GM21786 (cell line): ENCODE measurements at regions not wholly inside any gene's neighbourhood (a gene's known extent, or its start where the extent isn't known, plus 50 kb on each side); places are given as distances from the start of the nearest gene placed in this dataset.
A peak's percentile ranks its signal among the peaks of the same experiment; 100 is the strongest.
"Not testable (repeated sequence)": the region's sequence is repeated elsewhere in the genome, so short reads cannot be mapped to it uniquely, and the experiment has no call there.

Source experiments
- ATAC-seq: cut with Tn5 transposase; IDR thresholded peaks from one replicate; pipeline ENCODE4 v1.9.1; 2021; ENCODE audit not compliant: unreplicated experiment

- no peak for ATAC-seq
Measured at GRCh38 chr7:21304808-21305375, 123.0 kb upstream of the SP4 start.

- no peak for ATAC-seq
Measured at GRCh38 chr7:21305455-21306235, 122.2 kb upstream of the SP4 start.

DNA sequence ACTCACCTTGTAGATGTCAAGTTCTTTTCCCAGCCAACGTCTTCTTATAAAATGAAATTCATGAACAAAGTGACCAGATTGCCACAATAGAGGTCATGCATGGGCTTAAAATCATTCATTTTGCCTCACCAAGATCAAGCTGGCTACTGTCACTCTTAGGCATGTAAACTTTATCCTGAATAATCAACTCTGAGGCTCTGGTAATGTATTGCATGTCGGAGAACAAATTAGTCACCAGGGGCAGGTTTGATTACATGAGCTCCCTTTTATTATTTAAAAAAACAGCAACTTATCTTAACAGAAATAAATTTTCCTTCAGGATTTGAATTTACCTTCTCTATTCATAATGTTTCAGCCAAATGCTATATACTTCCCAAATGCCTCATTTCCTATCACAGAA, 112.9 kb upstream of the SP4 start:
- ATAC-seq: no peak

DNA sequence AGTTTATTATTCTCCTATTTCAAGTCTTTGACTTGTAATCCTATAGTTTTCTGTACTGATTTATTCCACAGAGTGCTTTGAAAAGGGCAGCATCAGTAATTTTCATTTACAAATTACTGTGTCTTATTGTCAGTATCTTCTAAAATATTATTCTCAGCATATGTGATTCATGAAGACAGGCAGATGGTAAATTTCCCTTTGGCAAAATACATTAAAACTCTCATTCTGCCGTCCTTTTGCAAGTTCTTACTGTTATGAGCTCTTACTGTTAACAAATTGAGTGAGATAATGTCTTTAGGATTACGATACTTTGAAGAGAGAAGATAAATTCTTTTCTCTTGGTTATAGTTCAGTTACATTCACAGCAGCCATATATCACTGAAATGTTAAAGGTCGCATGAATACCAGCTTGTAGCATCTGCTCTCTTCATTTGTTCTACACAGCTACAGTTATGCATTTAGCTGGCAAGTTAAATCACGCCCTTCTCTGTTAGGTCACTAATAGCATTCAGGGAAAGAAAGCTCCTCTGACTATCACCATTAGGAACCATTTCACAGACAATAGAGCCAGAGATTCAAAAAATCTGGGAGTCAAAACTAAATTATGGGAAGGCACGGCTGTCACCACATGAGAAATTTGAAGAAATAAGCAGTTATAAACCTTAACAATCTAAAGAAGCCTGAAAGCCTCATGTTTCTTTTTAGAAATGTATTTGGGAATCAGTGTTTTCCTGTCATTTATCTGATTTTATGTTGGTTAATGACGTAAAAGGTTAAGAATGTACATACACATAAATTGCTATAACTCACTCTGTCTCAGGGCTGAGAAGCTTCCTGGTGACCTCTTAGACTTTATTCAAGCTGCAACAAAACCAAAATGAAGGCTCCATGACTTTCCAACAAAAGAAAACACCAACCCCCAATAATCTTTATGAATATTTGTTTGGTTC, 109.6 kb upstream of the SP4 start:
- no peak for ATAC-seq

DNA sequence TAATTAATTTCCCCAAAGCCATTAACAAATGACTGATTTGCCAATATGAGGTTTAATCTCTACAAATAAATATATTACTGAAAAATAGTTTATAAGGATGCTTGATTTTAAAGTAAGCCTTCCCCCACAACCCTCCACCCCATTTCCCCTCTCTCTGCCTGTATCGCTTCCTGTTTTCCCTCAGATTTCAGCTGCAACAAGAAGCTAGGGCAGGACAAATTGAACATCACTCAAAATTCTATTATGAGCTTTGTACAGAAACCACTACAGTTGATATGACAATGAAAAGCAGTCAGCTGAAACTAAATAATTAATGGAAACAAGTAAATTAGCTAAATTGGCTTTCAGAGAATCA, 109.0 kb upstream of the SP4 start:
- no peak for ATAC-seq

GRCh38 chr7:21326241-21326640, 101.6 kb upstream of the SP4 start:
- ATAC-seq: no peak

DNA sequence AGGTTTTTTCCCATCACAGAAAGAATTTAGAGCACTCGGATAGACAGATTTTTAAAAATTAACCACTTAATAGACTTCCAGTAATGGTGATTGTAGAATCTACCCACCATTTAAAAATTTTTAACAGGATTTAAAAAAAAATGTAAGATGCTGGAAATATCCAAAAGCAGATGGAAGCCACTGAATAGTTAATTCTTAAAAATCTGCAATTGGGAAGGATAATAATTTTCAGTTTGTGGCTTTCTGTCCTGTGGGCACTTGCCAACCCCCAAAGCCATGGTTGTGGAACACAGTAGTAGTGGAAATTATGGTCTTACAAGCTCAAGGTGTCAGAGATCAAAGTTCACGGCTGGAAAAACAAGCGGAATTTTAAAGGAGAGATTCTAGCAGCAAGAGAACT, 101.0 kb upstream of the SP4 start:
- ATAC-seq: no peak

DNA sequence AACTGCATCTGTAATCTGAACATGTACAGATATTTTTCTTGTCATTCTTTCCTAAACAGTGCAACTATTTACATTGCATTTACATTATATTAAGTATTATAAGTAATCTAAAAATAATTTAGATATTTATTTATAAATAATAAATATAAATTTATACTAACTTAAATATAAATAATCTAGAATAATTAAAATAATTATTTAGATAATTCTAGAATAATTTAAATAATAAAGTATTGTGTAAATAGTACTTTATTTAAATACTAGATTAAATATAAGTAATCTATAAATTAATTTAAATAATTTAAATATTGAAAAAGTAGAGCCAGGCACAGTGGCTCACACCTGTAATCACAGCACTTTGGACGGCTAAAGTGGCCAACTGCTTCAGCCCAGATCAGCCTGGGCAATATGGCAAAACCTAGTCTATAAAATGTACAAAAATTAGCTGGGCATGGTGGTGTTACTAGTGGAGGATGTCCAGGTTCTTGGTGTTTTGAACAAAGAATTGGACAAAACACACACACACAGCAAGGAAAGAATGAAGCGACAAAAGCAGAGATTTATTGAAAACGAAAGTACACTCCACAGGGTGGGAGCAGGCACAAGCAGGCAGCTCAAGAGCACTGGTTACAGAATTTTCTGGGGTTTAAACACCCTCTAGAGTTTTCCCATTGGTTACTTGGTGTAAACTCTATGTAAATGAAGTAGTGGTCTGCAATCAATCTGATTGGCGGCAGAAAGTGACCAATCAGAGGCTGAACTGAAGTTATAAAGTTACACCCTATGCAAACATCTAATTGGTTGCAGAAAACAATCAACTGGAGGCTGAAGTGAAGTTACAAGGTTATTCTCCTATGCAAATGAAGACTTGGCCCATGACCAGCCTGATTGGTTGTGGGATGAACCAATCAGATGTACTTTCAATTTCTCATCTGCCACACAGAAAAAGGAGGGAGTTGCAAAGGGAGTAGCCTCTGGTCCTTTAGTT, 100.2 kb upstream of the SP4 start:
- ATAC-seq: no peak

DNA sequence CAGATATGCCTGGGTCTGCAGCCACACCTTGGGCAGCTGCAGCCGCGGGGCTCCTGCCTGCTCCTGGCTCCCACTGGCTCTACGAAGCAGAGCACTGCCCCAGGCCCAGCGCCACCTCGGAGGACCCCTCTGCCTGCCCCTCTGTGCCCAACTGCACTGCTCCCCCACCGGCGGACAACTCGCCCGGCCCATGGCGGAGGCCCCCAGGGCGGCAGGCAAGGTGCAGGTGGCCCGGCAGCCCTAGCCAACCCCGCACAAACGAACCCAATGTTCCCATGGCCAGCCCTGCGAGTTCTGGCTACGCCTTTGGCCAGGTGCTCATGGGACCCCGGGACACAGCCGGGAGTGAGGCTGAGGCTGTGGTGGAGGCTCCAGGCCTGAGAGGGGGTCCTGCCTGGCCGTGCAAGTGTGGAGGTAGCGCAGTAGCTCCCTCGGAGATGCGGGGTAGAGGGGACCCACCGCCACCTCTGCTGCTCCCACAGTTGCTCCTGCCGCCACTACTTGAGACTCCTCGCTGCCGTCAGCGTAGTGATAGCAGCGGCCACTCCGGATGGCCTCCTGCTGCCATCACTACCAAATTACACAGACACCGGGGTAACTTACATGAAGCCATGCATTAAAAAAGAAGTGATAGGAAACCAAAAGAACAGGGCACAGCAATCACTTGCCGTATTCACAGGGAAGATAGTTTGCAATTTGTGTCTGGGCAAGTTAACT, 97.3 kb upstream of the SP4 start:
- no peak for ATAC-seq

DNA sequence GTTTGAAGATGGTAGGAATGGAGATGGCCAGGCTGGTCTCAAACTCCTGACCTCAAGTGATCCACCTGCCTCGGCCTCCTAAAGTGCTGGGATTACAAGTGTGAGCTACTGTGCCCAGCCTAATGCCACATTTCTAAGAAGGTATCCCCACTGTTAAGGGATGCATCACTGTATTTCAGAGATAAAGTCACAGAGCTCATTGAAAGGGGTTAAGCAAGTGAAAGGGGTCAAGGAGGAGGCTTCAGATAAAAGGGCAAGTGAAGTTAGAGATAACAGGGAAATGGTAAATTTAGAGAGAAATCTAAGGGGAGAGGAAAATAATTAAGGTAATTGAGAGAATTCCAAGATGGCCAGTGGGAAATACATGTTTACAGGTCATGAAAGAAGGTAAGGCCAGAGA, 93.0 kb upstream of the SP4 start:
- no peak for ATAC-seq

GRCh38 chr7:21336743-21337142, 91.1 kb upstream of the SP4 start:
- no peak for ATAC-seq

DNA sequence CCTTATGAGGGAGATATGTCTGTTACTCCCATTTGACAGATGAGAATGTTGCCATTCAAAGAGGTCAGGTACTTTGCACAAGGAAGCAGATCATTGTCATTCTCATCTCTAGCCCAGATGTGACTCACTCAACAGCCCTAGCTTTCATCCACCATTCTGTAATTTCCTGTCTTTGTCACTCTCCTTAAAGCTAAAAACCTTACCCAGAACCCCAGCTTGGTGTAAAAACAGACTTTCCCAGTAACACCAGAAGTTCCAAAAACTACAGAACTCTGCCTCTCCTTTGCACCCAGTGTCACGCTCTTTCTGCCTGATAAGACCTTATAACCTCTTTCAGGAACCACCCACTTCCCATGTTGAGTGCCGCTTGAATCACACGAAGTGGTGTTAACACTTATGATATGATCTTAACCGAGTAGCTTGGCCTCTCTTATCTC, 89.1 kb upstream of the SP4 start:
- ATAC-seq: no peak

GRCh38 chr7:21344900-21345299, 83.0 kb upstream of the SP4 start:
- not testable (repeated sequence) for ATAC-seq

DNA sequence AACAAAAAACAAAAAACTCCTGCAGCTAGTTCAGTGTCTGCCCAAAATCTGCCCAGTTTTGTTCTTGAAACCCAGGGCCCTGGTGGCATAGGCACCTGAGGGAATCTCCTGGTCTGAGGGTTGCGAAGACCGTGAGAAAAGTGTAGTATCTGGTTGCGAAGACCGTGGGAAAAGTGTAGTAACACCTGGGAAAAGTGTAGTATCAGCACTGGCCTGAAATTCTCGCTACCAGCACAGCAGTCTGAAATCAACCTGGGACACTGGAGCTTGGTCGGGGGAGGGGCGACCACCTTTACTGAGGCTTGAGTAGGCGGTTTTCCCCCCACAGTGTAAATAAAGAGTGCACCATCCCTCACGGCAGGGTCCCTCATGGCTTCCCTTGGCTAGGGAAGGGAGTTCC, 82.5 kb upstream of the SP4 start:
- peak; percentile 80 for ATAC-seq

GRCh38 chr7:21346297-21346696, 81.6 kb upstream of the SP4 start:
- no peak for ATAC-seq

- ATAC-seq: peak; percentile 78
Measured at GRCh38 chr7:21352540-21353387, 75.1 kb upstream of the SP4 start.

- no peak for ATAC-seq
Measured at GRCh38 chr7:21353388-21353780, 74.5 kb upstream of the SP4 start.

GRCh38 chr7:21354284-21354683, 73.6 kb upstream of the SP4 start:
- ATAC-seq: no peak

GRCh38 chr7:21355406-21355874, 72.4 kb upstream of the SP4 start:
- peak; percentile 80 for ATAC-seq
